ENCODE measurements at regions not wholly inside any gene's neighbourhood (a gene's known extent, or its start where the extent isn't known, plus 50 kb on each side); places are given as distances from the start of the nearest gene placed in this dataset.
A peak's percentile ranks its signal among the peaks of the same experiment; 100 is the strongest.

DNA sequence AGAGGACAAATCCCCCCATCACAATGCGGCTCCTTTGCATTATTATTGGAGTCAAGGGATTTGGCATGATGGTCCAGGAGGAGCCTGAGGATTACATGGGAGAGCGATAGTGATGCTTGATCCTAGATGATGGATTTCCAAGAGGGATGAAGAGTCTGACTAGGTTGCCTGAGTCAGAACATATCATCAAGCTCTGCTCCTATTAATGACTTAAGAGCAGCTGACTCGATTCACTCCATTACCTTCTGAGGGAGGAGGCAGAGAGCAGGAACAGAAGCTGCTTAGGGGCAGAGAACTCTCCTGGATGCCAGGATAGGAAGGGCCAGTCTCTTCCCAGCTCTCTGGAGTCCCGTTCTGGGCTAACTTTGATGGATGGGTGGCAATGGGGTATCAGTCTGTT, 54.0 kb upstream of the CISTR start:
- H3K27ac Mint-ChIP-seq (ENCODE audit: low read depth, unreplicated experiment), result no peak overlapping the region
- ChIA-PET POLR2A (interaction anchor here (1.2 to 1.4 kb wide), 2 partner anchors 9 to 25 kb away, joined by 3 to 5 read pairs; no protein-coding TSS in a partner anchor), CTCF (interaction anchor here (1.3 to 3.9 kb wide), 3 partner anchors 13 to 126 kb away, joined by 3 to 19 read pairs (median 4); no protein-coding TSS in a partner anchor)
- H3K9me3 Mint-ChIP-seq (ENCODE audit: unreplicated experiment), result no peaks in the 10 kb centered on the region
- H3K27me3 Mint-ChIP-seq (ENCODE audit: insufficient read depth, unreplicated experiment), result no peaks in the 10 kb centered on the region
- TF ChIP-seq, protein P1, sequence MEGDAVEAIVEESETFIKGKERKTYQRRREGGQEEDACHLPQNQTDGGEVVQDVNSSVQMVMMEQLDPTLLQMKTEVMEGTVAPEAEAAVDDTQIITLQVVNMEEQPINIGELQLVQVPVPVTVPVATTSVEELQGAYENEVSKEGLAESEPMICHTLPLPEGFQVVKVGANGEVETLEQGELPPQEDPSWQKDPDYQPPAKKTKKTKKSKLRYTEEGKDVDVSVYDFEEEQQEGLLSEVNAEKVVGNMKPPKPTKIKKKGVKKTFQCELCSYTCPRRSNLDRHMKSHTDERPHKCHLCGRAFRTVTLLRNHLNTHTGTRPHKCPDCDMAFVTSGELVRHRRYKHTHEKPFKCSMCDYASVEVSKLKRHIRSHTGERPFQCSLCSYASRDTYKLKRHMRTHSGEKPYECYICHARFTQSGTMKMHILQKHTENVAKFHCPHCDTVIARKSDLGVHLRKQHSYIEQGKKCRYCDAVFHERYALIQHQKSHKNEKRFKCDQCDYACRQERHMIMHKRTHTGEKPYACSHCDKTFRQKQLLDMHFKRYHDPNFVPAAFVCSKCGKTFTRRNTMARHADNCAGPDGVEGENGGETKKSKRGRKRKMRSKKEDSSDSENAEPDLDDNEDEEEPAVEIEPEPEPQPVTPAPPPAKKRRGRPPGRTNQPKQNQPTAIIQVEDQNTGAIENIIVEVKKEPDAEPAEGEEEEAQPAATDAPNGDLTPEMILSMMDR (IDR thresholded peaks at IDR 0.05; ENCODE audit: unreplicated experiment), result no peak
- H3K36me3 Mint-ChIP-seq (ENCODE audit: insufficient read depth, unreplicated experiment), result no peaks in the 10 kb centered on the region
- intact Hi-C loops (cut with micrococcal nuclease), result no loop called here
- no peak for DNase-seq (ENCODE audit: unreplicated experiment)
- peaks cover 25% of the 10 kb centered on the region for H3K4me1 Mint-ChIP-seq (ENCODE audit: insufficient read depth, unreplicated experiment)
- BruUV-seq (replicated peaks), result no TSS peak
- no peak overlapping the region for H3K4me3 Mint-ChIP-seq (ENCODE audit: unreplicated experiment)

- ChIA-PET CTCF (interaction anchor here (0.6 to 3.9 kb wide), 5 partner anchors 14 to 178 kb away, joined by 3 to 19 read pairs (median 3); partner anchors contain the start of gene HOXC10), POLR2A (interaction anchor here (0.5 to 1.4 kb wide), 3 partner anchors 10 to 138 kb away, joined by 3 to 5 read pairs (median 3); no protein-coding TSS in a partner anchor)
- no peaks in the 10 kb centered on the region for H3K9me3 Mint-ChIP-seq (ENCODE audit: unreplicated experiment)
- peak; percentile 65 for DNase-seq (ENCODE audit: unreplicated experiment)
- no TSS peak for BruUV-seq (replicated peaks)
- H3K4me3 Mint-ChIP-seq (ENCODE audit: unreplicated experiment), result no peak overlapping the region
- intact Hi-C loops (cut with micrococcal nuclease), result no loop called here
- TF ChIP-seq, protein P1 (IDR thresholded peaks at IDR 0.05; ENCODE audit: unreplicated experiment), result no peak
- H3K36me3 Mint-ChIP-seq (ENCODE audit: insufficient read depth, unreplicated experiment), result no peaks in the 10 kb centered on the region
- peak overlapping the region; percentile 52 for H3K27ac Mint-ChIP-seq (ENCODE audit: low read depth, unreplicated experiment)
- peaks cover 25% of the 10 kb centered on the region for H3K4me1 Mint-ChIP-seq (ENCODE audit: insufficient read depth, unreplicated experiment)
- no peaks in the 10 kb centered on the region for H3K27me3 Mint-ChIP-seq (ENCODE audit: insufficient read depth, unreplicated experiment)
Measured at GRCh38 chr12:53806721-53807120, 54.9 kb upstream of the CISTR start.

GRCh38 chr12:53807322-53807860, 55.6 kb upstream of the CISTR start:
- POLR2A ChIA-PET, result no interaction called here
- no peaks in the 10 kb centered on the region for H3K36me3 Mint-ChIP-seq (ENCODE audit: insufficient read depth, unreplicated experiment)
- no peak overlapping the region for H3K27ac Mint-ChIP-seq (ENCODE audit: low read depth, unreplicated experiment)
- H3K9me3 Mint-ChIP-seq (ENCODE audit: unreplicated experiment), result no peaks in the 10 kb centered on the region
- no TSS peak for BruUV-seq (replicated peaks)
- intact Hi-C loops (cut with micrococcal nuclease), result no loop called here
- TF ChIP-seq, protein P1 (IDR thresholded peaks at IDR 0.05; ENCODE audit: unreplicated experiment), result no peak
- no peaks in the 10 kb centered on the region for H3K27me3 Mint-ChIP-seq (ENCODE audit: insufficient read depth, unreplicated experiment)
- H3K4me3 Mint-ChIP-seq (ENCODE audit: unreplicated experiment), result no peak overlapping the region
- CTCF ChIA-PET, result interaction anchor here (0.6 to 3.9 kb wide), 4 partner anchors 15 to 205 kb away, joined by 3 to 19 read pairs (median 4); partner anchors contain the start of gene HOXC10
- DNase-seq (ENCODE audit: unreplicated experiment), result no peak
- H3K4me1 Mint-ChIP-seq (ENCODE audit: insufficient read depth, unreplicated experiment), result peaks cover 25% of the 10 kb centered on the region

- DNase-seq (ENCODE audit: unreplicated experiment), result no peak
- H3K27me3 Mint-ChIP-seq (ENCODE audit: insufficient read depth, unreplicated experiment), result no peaks in the 10 kb centered on the region
- ChIA-PET CTCF (interaction anchor here (0.6 to 3.9 kb wide), 2 partner anchors 16 to 204 kb away, joined by 4 to 19 read pairs; no protein-coding TSS in a partner anchor), POLR2A (interaction anchor here (0.6 kb wide), 1 partner anchor 64 kb away, joined by 3 read pairs; no protein-coding TSS in a partner anchor)
- peaks cover 25% of the 10 kb centered on the region for H3K4me1 Mint-ChIP-seq (ENCODE audit: insufficient read depth, unreplicated experiment)
- H3K4me3 Mint-ChIP-seq (ENCODE audit: unreplicated experiment), result no peak overlapping the region
- no peaks in the 10 kb centered on the region for H3K36me3 Mint-ChIP-seq (ENCODE audit: insufficient read depth, unreplicated experiment)
- no TSS peak for BruUV-seq (replicated peaks)
- no peaks in the 10 kb centered on the region for H3K9me3 Mint-ChIP-seq (ENCODE audit: unreplicated experiment)
- intact Hi-C loops (cut with micrococcal nuclease), result no loop called here
- TF ChIP-seq, protein P1 (IDR thresholded peaks at IDR 0.05; ENCODE audit: unreplicated experiment), result no peak
- H3K27ac Mint-ChIP-seq (ENCODE audit: low read depth, unreplicated experiment), result no peak overlapping the region
Measured at GRCh38 chr12:53808023-53808705, 56.4 kb upstream of the CISTR start.
